HG03175 (cell line): ENCODE measurements at regions not wholly inside any gene's neighbourhood (a gene's known extent, or its start where the extent isn't known, plus 50 kb on each side); places are given as distances from the start of the nearest gene placed in this dataset.

Source experiments
- ATAC-seq: cut with Tn5 transposase; IDR thresholded peaks from one replicate; pipeline ENCODE4 v1.9.1; 2021; ENCODE audit warnings: mild to moderate bottlenecking, moderate library complexity; ENCODE audit not compliant: unreplicated experiment

DNA sequence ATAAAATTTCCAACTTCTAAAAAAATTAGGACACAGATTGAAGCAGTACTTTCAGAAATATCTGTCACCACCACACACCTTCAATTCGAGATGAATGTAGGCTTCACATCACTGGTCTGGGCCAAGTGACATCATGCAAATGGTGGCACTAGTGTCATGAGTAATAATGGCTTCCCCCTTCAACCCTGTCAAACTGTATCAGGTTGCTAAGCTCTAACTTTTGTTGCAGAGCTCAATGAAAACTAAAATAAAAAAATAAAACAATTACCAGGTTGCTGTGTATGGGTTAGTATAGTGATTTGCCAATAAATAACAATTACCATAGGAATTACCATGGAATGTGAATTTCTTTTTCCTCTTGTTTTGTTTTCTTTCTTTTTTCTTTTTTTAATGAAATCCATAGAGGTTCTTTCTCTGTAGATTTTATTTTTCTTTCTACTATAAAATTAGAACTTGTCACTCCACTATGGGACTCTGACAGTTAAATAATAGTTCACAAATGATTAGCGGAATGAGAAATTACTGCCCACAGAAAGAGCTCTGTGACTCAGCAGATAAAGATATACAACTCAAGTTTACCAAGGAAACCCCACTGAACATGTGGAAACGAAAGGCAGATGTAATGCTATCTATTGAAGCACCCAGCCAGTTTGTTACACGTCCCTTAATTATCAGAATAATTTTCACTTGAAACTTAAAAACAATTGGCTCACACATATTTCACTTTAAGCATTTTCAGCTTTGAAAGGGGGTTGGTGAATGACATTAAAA is 783.8 kb upstream of the WWC1 start:
- no peak for ATAC-seq

DNA sequence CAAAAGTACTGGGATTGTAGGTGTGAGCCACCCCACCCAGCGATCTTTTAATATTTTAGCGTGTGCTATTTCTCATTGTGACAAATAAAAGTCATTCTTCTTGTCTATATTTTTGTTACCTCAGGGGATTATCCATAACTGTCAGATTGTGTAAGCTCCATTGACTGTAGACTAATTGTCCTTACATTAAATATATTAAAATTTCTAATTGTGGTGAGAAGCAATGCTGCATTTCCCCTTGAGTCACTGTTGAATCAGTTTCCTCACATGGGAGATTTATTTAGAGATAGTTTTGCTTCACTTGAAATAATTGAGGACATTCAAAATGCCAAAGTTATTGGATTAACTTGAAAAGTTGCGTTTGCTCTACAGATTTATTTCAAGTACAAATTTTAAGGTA is 782.4 kb upstream of the WWC1 start:
- ATAC-seq, result no peak

DNA sequence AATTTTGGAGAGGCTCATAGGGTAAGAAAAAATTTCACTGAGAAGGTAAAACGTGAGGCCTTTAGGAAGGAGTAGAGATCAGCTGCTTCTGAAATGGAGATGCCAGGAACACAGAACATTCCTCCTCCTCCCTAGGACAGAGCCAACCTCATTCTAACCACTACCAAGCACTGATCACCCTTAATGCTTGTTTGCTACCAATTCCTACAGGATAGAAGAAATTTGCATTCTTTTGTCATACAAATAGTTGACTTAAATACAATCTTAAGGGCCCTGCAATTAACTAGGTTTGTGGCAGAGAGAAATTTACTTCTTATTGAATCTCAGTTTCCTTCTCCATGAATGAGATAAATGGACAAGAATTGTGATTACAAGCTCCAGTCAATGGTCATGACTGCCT is 780.2 kb upstream of the WWC1 start:
- ATAC-seq, result no peak

DNA sequence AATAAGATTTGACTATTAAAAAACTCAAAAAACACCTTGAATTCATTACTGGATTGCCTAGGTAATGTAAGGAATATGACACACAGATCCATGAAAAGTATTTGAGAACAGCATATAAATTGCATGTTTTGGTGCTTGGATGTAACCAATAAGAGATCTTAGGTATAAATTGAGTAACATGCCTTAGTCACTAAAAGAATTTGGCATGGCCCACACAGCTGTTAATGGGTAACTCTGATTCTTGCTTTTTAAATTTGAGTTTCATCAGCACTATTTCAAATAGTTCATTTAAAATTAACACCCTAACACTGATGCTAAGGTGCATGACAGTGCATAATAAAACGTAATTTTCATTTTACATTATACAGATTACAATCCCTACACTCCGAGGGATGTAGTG is 779.3 kb upstream of the WWC1 start:
- ATAC-seq, result no peak

DNA sequence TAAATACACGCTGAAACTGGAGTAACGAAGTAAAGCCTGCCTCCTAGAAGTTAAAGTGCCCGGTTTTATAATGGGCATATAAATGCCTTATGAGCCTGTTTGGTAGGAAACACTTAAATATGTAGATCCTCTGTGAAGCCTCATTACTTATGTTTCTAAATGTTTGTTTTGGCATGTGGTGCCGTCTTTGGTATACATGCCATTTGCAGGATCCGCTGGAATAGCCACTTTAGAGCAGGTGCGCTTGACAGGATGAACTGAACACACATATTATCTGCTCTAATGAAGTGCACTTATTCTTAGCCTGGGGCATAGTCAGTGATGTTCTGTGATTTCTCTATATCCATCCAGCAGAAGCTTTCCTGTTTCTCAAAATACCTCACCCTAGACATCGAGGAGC is 778.1 kb upstream of the WWC1 start:
- no peak for ATAC-seq

DNA sequence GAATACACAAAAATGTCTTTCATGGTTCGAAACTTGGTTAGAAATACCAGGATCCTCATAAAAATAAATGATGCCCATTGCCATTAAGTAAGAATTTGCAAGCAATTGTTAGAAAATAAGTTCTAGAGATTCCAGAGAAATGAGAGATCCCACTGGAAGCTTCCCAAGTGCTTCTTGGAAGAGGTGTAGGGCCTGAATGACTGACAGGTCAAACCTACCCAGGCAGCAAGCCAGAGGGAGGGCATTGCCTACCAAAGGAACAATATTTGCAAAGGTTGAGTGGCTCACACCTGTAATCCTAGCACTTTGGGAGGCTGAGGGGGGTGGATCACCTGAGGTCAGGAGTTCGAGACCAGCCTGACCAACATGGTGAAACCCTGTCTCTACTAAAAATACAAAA is 777.0 kb upstream of the WWC1 start:
- ATAC-seq, result no peak

DNA sequence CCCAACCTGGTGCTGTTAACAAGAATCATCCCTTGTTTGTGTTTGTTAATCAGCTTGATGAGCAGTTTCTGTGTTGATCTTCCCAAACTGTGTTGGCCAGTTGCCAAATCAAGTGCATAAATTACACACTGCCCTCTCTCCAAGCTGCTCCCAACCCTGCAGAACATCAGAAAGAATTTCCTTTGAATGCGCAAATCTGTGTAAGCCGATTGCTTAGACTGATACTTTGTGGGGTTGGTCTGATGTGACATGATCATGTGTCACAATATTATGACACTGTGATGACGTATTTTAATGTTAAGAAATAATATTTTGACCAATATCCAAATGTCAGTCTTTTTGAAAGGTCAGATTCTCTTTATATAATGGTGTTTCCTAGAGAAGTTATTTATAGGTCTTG is 766.4 kb upstream of the WWC1 start:
- no peak for ATAC-seq

DNA sequence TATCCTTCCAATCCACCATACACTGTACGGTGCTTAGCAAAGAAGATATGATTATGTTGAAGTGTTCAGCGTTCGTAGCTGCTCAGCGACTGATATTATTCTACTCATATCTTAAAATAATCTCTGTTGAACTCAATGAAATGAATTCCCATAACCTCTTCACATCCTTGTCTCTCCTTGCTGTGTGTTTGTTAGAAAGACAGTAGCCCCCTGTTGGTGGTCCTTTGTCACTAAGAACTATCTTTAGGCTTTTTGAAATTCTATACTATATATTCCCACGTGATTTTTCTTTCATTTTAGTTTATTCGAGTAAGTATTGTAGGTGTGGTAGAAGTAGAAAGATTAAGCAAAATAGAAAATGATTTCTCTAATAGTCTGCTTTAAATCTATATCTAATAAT is 762.8 kb upstream of the WWC1 start:
- ATAC-seq, result no peak

DNA sequence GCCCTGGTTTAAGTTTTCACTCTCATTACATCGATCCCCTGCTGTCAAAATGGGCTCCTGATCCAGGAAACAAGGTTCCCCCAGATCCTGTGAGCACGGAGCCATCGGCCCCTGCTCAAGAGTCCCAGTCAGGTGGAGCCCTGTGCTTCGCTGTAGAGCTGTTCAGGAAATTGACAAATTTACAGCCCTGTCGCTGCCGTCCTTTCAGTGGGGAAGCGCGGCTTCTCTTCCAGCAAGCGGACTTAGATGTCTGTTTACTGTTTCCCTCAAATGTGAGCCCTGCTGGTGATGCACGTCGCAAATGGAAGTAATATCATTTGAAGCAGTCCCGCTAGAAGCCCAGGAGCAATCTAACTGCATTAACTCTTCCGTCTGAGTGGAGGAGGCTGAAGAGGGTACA is 760.9 kb upstream of the WWC1 start:
- ATAC-seq, result no peak

DNA sequence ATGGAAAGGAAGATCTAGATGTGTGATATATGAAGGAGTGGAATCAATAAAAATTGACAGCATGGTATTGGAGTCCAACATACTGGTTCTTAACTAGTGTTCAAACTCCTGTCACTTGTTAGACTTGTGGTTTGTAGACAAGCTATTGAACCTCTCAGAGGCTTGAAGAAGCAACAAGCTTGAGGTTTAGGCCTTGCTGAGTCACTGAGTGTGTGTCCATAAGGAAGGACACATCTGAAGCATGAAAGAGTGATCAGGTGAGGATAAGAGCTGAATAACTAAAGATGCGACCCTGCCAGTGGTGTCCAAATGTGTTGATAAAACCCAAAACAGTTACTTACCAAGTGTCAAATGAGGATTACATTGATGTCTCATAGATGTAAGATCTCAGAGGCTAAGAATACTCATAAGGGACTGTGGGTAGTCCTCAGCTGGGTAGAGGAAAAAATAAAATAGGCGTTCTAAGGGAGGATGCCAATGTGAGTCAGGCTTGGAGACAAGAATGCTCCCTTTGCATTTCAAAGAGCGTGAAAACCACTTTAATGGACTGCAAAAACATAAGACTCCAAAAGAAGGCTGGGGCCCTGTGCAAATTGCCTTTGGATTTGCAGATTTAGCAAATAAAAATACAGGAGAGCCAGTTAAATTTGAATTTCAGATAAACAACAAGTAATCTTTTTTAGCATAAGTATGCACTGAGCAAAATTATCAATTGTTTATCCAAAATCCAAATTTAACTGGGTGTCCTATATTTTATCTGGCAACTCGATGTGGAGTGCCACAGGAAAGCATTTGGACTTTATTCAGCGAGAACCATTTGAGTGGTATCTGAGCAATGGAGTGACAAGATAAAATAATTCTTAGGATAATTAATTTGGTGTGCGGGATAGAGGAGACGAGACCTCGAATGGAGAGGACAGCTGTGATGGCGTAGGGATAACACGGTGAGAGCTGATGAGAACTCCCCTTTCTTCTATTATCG is 757.3 kb upstream of the WWC1 start:
- no peak for ATAC-seq

DNA sequence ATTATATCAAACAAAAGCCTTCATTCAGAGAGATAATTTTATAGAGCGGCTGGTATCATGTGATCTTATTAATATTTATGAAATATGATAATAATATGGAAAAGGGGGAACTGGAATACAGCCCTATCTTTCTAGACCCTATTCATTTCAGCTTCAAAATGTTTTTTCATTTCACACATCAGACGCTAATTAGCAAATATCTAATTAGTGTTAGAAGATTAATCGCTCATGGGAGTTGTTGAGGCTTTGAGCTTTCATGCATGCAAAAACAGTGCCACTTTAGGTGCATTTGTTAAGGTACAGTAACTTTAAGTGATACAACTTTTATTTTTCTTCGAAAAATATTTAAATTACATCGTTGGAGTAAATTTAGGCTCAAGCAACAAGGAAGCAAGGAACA is 751.7 kb upstream of the WWC1 start:
- no peak for ATAC-seq

DNA sequence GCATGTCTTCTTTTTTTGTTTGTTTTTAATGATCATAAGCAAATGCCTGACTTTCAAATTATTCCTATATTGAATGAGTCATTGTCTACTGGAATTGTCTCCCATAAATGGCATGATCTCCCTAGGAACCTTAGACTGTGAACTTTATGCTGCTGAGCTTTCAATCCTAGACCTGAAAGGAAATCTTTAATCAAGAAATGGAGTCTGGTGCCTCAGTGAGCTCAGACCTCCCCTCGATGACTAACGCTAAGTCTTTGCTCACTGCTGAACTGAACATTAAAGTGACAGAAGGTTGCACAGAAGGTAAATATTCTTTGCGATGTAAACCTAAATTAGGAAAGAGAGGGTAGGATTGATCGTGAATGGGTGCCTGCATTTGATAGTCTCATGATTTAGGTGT is 745.2 kb upstream of the WWC1 start:
- ATAC-seq, result no peak

DNA sequence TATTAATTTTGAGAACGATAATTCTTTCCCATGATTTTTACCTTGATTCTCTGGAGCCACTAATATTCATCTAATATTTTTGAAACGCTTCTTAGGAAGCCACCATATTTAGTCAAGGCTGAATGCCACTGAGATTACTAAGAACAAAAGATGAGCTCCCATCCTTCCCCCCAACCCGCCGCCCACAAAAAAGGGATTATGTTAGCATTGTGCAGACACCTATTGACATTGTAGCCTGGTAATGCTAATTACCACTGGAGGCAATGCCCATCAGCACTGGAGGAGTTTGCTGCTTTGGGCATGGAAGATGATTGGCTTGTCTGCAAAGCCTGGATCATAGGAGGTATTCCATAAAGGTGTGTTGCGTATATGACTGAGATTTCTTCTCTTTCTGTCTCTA is 739.1 kb upstream of the WWC1 start:
- ATAC-seq, result no peak

DNA sequence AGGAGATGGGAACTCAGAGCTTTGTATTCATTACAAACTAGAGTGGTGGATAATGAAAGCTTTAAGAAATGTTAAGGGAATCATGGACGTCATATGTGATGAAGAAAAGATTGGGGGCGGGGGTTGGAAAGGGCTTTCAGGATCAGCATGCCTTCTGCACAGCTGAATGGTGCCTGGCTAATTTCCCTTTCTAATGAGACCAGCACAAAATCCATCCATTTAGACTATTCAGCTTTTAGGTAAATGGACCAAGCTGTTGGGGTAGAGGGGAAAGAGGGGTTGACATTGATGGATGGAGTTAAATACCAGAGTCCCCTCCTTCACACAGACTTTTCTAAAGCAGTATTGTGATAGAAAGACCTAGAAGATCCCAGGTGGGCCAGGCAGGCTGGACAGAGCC is 737.9 kb upstream of the WWC1 start:
- no peak for ATAC-seq

DNA sequence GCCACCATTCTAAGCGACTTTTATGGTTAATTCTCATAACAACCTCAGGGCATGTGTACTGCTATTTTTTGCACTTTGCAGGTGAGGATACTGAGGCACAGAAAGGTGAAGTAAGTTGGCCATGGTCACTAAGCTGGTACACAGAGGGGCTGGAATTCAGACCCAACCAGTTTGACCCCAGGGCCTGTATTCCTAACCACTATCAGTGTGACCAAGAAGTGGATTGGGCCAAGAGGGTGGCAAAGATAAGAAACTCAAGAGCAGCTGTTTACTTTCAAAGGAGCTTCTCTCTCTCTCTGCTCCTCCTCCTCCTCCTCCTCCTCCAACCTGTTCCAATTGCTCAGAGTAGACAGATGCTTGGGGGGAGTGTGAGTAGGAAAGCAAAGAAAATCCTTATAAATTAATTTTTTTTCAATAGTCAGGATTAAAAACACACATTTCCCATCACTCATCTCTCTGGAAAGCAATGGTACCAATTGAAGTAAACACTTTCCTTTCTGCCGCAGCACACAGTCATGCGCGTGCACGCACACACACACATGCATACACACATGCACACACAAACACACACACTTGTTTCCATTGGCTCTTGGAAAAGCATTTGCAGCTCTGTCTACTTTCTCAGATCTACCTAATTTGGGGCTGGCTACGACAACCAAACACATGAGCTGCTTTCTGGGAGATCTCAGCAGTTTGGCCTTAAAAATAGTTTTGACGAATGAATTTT is 736.7 kb upstream of the WWC1 start:
- no peak for ATAC-seq

DNA sequence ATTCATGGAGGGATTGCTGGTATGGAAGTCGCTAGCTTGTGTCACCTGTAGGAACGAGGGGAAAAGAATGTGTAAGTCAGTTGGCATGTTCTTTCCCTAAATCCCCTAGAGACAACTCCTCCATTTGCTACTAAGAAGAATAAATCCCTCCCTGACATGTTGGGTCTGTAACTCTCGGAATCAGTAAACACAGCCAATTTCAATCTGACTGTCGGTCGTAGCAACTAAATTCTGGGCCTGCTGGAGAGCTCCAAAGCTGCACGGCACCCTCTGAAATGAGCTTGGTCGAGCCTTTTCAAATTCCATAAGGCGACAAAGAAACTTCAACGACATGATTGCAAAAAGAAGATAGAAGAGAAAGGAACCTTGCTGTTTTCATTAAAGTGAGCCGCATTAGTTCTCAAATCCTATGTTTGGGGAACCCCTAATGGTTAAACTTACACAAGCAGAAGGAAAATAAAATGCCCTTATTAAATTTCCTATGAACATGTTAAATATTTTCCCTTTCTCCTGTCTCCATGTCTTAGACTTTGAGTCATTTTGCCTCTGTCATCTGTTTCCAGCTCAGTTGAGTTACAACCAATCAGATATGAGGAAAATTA is 735.8 kb upstream of the WWC1 start:
- no peak for ATAC-seq

DNA sequence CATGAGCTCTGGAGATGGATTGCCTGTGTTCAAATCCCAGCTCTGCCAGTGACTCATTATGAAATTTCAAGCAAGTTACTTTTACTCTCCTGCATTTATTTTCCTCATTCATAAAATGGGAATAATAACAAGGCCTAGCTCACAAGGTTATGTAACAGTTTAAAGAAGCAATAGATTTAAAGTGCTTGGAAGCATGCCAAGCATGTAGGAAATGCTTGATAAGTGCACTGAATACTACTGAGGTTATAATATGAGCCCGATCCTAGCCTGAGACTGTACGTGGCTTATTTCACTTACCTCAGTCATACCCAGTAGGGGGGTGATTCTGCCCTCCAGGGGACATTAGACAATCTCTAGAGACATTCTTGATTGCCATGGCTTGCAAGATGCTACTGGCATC is 734.1 kb upstream of the WWC1 start:
- ATAC-seq, result no peak

DNA sequence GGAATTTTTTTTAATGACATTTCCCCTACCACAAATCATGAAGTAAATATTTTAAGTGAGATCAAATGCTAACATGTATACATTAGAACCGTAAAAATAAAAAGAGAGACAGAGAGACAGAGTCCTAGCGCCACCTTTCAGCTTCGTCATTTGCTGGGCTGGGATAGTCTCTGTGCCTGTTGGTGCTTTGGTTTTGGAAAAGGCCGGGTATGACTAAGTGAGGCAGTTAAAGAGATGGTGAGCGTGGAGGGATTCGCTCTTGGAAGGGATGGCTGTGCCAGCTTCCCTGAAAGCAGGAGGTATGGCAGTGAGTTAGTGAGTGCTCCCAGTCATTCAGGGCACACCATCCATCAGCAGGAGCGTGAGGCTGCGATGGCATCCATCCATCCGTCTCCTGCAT is 729.6 kb upstream of the WWC1 start:
- no peak for ATAC-seq

DNA sequence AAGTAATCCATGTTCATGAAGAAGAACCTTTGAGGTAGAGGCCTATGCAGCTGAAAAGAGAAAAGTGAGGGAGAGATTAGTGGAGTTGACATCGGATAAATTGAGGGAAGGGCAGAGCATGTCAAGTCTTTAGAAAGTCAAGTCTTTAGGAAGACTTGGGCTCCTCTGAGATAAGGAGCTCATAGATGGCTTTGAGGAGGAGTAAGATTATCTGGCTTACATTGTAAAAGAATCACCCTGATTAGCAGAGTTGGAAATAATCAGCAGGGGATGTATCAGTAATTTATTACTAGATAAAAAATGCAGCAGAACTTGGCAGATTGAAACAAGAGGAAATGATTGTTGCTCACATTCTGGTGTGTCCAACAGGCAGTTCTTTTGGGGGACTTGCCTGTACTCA is 727.2 kb upstream of the WWC1 start:
- no peak for ATAC-seq

DNA sequence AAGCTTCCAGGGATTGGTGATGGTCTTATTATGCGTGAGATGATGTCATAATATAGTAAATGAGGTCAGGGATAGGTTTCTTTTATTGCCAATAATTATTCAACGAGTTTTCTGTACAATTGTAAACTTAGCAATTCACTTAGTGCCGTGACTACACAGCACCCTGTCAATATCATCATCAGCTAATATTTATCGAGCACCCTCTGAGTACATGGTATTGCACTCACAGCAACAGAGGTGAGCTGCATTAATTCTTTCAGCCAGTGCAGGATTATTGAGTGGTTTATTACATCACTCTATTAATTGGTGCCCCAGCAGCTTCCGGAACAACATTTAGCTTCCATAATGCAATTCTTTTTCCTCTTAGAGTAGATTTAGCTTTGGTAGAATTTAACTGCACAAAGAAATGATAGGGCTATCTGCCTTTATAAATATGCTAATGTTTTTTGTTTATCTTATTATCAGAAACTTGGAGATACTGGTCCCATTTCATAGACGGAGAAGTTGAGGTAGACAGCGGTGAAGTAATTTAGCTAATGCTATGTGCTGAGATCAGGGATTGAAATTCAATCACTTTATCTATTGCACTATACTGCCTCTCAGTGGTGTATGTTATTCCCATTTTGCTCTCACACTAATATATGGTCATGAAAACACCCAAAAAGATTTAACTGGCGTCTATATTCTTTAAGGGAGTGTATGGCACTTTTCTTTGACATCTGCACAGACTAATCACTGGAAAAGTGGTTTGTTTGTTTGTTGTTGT is 726.1 kb upstream of the WWC1 start:
- no peak for ATAC-seq
